Neural progenitor cell (in vitro differentiated cells): ENCODE measurements at regions not wholly inside any gene's neighbourhood (a gene's known extent, or its start where the extent isn't known, plus 50 kb on each side); places are given as distances from the start of the nearest gene placed in this dataset.

Source experiments
- EZH2 ChIP-seq: fragments of 200-600 bp; sonication (generic); IDR thresholded peaks from 2 replicates; pipeline ENCODE4 v1.6.1; 2017; ENCODE audit warnings: antibody characterized with exemption, mild to moderate bottlenecking, moderate library complexity
- TF ChIP-seq, protein P1 (sequence below): fragments of 200-600 bp; sonication (generic); IDR thresholded peaks from 2 replicates; pipeline ENCODE4 v1.5.1; 2017; ENCODE audit warnings: antibody characterized with exemption, mild to moderate bottlenecking

DNA sequence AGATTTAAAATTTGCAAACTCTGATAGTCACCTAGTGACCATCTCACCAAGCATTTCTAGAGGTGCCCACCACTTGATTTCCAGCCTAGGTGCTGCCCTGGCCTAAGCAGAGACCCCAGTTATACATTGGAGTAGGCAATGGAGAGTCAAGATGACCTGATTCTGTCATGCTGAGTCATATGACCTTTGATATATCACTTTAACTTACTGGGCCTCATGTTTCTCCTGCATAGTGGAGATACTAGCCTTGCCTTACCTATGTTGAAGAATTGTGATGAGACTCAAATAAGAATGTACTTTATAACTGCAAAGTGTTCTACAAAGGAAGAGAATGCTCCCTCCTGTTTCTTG is 75.5 kb upstream of the XCR1 start:
- TF ChIP-seq EZH2 = no peak
- TF ChIP-seq, protein P1, sequence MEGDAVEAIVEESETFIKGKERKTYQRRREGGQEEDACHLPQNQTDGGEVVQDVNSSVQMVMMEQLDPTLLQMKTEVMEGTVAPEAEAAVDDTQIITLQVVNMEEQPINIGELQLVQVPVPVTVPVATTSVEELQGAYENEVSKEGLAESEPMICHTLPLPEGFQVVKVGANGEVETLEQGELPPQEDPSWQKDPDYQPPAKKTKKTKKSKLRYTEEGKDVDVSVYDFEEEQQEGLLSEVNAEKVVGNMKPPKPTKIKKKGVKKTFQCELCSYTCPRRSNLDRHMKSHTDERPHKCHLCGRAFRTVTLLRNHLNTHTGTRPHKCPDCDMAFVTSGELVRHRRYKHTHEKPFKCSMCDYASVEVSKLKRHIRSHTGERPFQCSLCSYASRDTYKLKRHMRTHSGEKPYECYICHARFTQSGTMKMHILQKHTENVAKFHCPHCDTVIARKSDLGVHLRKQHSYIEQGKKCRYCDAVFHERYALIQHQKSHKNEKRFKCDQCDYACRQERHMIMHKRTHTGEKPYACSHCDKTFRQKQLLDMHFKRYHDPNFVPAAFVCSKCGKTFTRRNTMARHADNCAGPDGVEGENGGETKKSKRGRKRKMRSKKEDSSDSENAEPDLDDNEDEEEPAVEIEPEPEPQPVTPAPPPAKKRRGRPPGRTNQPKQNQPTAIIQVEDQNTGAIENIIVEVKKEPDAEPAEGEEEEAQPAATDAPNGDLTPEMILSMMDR = no peak
